Cardiac fibroblast (primary cell): ENCODE measurements at regions not wholly inside any gene's neighbourhood (a gene's known extent, or its start where the extent isn't known, plus 50 kb on each side); places are given as distances from the start of the nearest gene placed in this dataset.
"Not testable (repeated sequence)": the region's sequence is repeated elsewhere in the genome, so short reads cannot be mapped to it uniquely, and the experiment has no call there.

Source experiments
- DNase-seq, 2 donors: peaks; one replicate each; pipeline versions ENCODE4 v3.0.0 to v3.0.0-alpha.2; 2010; ENCODE audit warnings: low read depth in 2 of 2
- H3K4me3 ChIP-seq, 2 donors: replicated peaks in 1 of 2; 1 replicate in 1 of 2; 2 replicates in 1 of 2; pipeline ENCODE4 v1.5.1; 2011; ENCODE audit warnings: low read depth in 2 of 2, low read length in 2 of 2, mild to moderate bottlenecking in 2 of 2, moderate library complexity in 1 of 2
- TF ChIP-seq, protein P1 (sequence below): IDR thresholded peaks from one replicate; pipeline ENCODE4 v1.5.1; 2011; ENCODE audit warnings: low read depth, mild to moderate bottlenecking, low read length, inconsistent platforms

DNA sequence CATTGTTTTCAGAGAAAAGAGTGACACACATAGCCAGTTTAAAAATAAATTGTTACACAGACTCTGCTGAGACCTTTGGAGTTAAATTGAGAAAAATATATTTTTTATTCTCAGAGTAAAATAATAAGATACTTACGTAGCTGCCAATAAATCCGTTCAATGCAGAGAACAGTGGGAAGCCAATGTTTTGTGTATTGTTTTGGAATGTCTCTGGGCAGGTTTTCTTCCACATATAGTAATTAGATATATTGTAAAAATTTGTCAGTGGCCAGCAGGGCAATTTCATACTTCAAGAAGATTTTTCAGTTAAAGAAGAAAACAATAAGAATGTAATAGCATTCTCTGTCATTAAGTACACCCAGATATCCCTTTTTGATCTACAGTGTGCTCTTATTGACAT is 999.5 kb upstream of the INTU start:
- no peak for DNase-seq
- TF ChIP-seq, protein P1, sequence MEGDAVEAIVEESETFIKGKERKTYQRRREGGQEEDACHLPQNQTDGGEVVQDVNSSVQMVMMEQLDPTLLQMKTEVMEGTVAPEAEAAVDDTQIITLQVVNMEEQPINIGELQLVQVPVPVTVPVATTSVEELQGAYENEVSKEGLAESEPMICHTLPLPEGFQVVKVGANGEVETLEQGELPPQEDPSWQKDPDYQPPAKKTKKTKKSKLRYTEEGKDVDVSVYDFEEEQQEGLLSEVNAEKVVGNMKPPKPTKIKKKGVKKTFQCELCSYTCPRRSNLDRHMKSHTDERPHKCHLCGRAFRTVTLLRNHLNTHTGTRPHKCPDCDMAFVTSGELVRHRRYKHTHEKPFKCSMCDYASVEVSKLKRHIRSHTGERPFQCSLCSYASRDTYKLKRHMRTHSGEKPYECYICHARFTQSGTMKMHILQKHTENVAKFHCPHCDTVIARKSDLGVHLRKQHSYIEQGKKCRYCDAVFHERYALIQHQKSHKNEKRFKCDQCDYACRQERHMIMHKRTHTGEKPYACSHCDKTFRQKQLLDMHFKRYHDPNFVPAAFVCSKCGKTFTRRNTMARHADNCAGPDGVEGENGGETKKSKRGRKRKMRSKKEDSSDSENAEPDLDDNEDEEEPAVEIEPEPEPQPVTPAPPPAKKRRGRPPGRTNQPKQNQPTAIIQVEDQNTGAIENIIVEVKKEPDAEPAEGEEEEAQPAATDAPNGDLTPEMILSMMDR: no peak
- H3K4me3 ChIP-seq: no peak overlapping the region

DNA sequence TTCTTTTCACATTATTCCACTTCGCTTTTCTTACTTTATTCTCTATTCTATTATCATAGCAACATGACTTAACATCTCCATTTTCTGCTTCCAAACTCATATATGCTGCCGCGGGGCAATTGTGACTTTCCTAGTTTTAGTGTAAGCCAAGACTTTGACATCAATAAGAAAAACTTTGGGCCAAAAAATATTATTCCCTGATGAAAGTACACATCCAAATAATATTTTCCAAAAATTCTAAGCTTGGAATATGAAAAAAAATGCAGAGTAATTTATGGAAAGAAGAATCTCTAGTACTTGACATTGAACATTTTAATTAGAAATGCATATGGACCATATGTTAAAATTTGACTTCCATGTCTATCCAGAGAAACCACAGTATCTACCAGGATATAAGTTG is 995.1 kb upstream of the INTU start:
- TF ChIP-seq, protein P1: no peak
- no peak for DNase-seq
- no peak overlapping the region for H3K4me3 ChIP-seq

DNA sequence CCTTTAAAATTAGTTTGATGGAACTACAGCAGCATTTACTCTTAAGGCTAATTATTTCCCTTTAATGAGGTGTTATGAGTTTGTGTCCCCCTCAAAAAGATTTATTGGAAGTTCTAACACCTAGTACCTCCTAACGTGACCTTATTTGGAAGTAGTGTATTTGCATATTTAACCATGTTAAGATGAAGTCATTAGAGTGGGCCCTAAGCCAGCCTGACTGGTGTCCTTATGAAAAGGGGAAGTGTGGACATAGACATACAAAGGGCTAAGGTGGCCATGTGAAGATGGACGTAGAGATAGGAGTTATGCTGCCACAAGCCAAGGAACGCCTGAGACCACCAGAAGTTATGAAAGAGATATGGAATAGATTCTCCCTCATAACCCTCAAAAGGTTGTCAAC is 985.4 kb upstream of the INTU start:
- TF ChIP-seq, protein P1: no peak
- H3K4me3 ChIP-seq: no peak overlapping the region

DNA sequence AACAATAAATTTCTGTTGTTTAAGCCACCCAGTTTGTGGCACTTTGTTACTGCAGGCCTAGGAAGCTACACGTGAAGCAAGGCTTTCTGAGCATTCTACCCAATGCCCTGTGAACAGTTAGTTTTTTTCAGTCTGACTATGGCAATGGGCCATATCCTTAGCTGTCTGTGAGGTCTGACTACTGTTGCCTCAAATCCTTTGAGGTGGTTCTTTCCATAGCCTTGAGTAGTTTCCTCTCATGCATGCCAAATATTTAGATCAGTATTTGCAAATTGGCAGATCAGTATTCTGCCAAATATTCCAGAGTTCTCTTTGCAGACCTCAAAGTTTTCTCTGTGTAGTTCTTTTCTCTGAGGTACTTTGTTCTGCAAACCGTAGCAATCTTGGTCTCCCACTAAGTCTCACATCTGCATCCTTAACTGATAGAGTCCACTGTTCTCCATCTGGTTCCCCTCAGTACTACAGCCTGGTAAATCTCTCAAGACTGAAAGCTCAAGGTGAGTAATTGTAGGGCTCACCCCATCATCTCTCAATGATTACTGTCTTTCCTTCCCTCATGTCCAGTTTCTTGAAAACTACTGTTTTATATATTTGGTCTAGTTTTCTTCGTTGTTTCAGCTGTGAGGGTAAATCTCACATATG is 984.9 kb upstream of the INTU start:
- TF ChIP-seq, protein P1: no peak
- H3K4me3 ChIP-seq: no peak overlapping the region
- DNase-seq: peak; percentile 2 to 26

More for the DNA sequence above, 985.4 kb upstream of the INTU start:
- DNase-seq: no peak

DNA sequence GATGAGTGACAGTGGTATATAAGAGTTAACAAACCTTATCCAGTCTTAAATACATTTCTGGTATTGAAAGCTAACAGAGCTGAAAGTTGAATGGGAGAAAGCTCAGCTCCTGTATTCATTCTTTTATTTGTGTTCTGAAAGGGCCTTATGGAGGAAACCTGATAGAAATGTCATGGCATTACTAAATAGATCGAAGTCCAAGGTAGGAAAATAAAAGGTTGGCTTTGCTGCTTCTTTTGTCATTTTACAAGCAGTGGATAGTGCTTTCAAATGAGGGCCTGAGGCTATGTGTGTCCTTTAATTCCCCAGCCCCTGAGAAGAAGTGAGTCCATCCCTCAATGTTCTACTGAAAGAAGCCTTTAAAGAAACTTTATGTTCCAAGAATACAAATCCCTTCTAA is 974.3 kb upstream of the INTU start:
- DNase-seq: no peak
- no peak overlapping the region for H3K4me3 ChIP-seq
- TF ChIP-seq, protein P1: no peak

DNA sequence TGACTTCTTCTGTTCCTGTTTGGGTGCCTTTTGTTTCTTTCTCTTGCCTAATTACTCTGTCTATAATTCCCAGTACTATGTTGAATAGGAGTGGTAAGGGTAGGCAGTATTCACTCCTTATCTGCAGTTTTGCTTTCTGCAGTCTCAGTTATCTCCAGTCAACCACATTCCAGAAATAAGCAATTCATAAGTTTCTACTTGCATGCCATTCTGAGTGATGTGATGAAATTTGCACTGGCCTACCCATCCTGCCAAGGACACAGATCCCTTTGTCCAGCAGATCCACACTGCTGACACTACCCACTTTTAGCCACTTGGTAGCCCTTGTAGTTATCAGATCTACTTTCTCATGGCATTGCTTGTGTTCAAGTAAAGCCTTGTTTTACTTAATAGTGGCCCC is 971.6 kb upstream of the INTU start:
- H3K4me3 ChIP-seq: no peak overlapping the region
- TF ChIP-seq, protein P1: no peak
- peak in 1 of 2 donors; percentile 53 for DNase-seq

DNA sequence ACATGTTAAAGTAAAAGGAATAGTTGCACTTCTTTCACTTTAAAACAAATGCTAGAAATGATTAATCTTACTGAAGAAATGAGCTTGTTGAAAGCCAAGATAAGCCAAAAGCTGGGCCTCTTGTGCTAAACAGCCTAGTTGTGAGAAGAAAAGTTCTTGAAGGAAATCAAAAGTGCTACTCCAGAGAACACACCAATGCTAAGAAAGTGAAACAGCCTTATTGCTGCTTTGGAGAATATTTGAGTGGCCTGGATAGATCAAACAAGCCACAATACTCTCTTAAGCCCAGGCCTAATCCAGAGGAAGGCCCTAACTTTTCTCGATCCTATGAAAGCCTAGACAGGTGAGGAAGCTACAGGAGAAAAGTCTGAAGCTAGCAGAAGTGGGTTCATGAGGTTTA is 967.9 kb upstream of the INTU start:
- no peak for DNase-seq
- H3K4me3 ChIP-seq: no peak overlapping the region
- TF ChIP-seq, protein P1: no peak

DNA sequence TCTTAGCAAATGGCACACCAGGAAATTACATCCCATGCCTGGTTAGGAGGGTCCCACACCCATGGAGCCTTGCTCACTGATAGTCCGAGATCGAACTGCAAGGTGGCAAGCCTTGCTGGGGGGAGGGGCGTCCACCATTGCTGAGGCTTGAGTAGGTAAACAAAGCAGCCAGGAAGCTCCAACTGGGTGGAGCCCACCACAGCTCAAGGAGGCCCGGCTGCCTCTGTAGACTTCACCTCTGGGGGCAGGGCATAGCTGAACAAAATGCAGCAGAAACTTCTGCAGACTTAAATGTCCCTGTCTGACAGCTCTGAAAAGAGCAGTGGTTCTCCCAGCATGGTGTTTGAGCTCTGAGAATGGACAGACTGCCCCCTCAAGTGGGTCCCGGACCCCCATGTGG is 962.7 kb upstream of the INTU start:
- H3K4me3 ChIP-seq, DNase-seq: not testable (repeated sequence)
